SK-N-SH treated with all-trans-retinoic acid at 6 μM for 48 hours (cell line): ENCODE measurements at regions not wholly inside any gene's neighbourhood (a gene's known extent, or its start where the extent isn't known, plus 50 kb on each side); places are given as distances from the start of the nearest gene placed in this dataset.

ENCODE experiments used
- ATAC-seq: fragments of 200-7000 bp; cut with Tn5 transposase; 3 replicates; pipeline ENCODE4 v1.9.1; 2020; ENCODE audit warnings: mild to moderate bottlenecking, moderate library complexity
- ARNTL ChIP-seq: fragments of 450-650 bp; formaldehyde crosslinking; IDR thresholded peaks from 2 replicates; pipeline ENCODE4 v1.5.0; 2020; ENCODE audit warnings: low read depth, mild to moderate bottlenecking, moderate library complexity, borderline replicate concordance
- CREB5 ChIP-seq: fragments of 250-450 bp; sonication (Bioruptor Pico); IDR thresholded peaks from 2 replicates; pipeline ENCODE4 v1.5.1; 2020; ENCODE audit warnings: low read depth, mild to moderate bottlenecking, moderate library complexity
- CSDC2 ChIP-seq: fragments of 250-450 bp; sonication (Bioruptor Pico); IDR thresholded peaks from 2 replicates; pipeline ENCODE4 v1.5.0; 2020; ENCODE audit warnings: mild to moderate bottlenecking, moderate library complexity
- CSRNP3 ChIP-seq: fragments of 250-450 bp; sonication (Bioruptor Pico); IDR thresholded peaks from 2 replicates; pipeline ENCODE4 v1.5.1; 2021; ENCODE audit warnings: mild to moderate bottlenecking, moderate library complexity
- ESRRG ChIP-seq: fragments of 250-450 bp; sonication (Bioruptor Pico); IDR thresholded peaks from 2 replicates; pipeline ENCODE4 v1.6.1; 2021; ENCODE audit warnings: mild to moderate bottlenecking
- GLIS3 ChIP-seq: fragments of 250-450 bp; sonication (Bioruptor Pico); IDR thresholded peaks from 2 replicates; pipeline ENCODE4 v1.5.0; 2020; ENCODE audit warnings: mild to moderate bottlenecking, moderate library complexity
- ISL1 ChIP-seq: fragments of 250-450 bp; sonication (Bioruptor Pico); IDR thresholded peaks from 2 replicates; pipeline ENCODE4 v2.1.2; 2022; ENCODE audit warnings: mild to moderate bottlenecking, moderate library complexity
- OSR1 ChIP-seq: fragments of 250-450 bp; sonication (Bioruptor Pico); IDR thresholded peaks from 2 replicates; pipeline ENCODE4 v1.8.0; 2022; ENCODE audit warnings: moderate library complexity, mild to moderate bottlenecking, inconsistent platforms
- PPARA ChIP-seq: fragments of 250-450 bp; sonication (Bioruptor Pico); IDR thresholded peaks from 2 replicates; pipeline ENCODE4 v1.5.0; 2020; ENCODE audit warnings: mild to moderate bottlenecking, borderline replicate concordance
- RARB ChIP-seq: fragments of 250-450 bp; sonication (Bioruptor Pico); IDR thresholded peaks from 2 replicates; pipeline ENCODE4 v1.8.0; 2021; ENCODE audit warnings: mild to moderate bottlenecking, moderate library complexity
- TCF4 ChIP-seq: fragments of 250-450 bp; sonication (Bioruptor Pico); IDR thresholded peaks from 2 replicates; pipeline ENCODE4 v1.8.0; 2021; ENCODE audit warnings: mild to moderate bottlenecking, moderate library complexity, borderline replicate concordance
- TSHZ2 ChIP-seq: fragments of 250-450 bp; sonication (Bioruptor Pico); IDR thresholded peaks from 2 replicates; pipeline ENCODE4 v1.5.0; 2020; ENCODE audit warnings: mild to moderate bottlenecking, moderate library complexity
- ZC3H10 ChIP-seq: fragments of 250-450 bp; sonication (Bioruptor Pico); IDR thresholded peaks from 2 replicates; pipeline ENCODE4 v1.5.1; 2021; ENCODE audit warnings: mild to moderate bottlenecking, moderate library complexity
- ZFP3 ChIP-seq: fragments of 250-450 bp; sonication (Bioruptor Pico); IDR thresholded peaks from 2 replicates; pipeline ENCODE4 v1.5.0; 2020; ENCODE audit warnings: mild to moderate bottlenecking, moderate library complexity
- ZFP30 ChIP-seq: fragments of 450-650 bp; formaldehyde crosslinking; IDR thresholded peaks from 2 replicates; pipeline ENCODE4 v1.5.0; 2022; ENCODE audit warnings: mild to moderate bottlenecking, moderate library complexity
- ZNF565 ChIP-seq: fragments of 450-650 bp; formaldehyde crosslinking; conservative IDR thresholded peaks from 2 replicates; pipeline ENCODE4 v1.5.0; 2020; ENCODE audit warnings: low read depth, mild to moderate bottlenecking, moderate library complexity
- ZNF70 ChIP-seq: fragments of 450-650 bp; formaldehyde crosslinking; IDR thresholded peaks from 2 replicates; pipeline ENCODE4 v1.5.0; 2020; ENCODE audit warnings: mild to moderate bottlenecking, moderate library complexity
- ZNF8 ChIP-seq: fragments of 450-650 bp; formaldehyde crosslinking; IDR thresholded peaks from 2 replicates; pipeline ENCODE4 v1.5.0; 2020; ENCODE audit warnings: mild to moderate bottlenecking, moderate library complexity
- TF ChIP-seq, protein P1 (sequence below): fragments of 250-450 bp; sonication (Bioruptor Pico); IDR thresholded peaks from 2 replicates; pipeline ENCODE4 v1.8.0; 2020; ENCODE audit warnings: mild to moderate bottlenecking, moderate library complexity, borderline replicate concordance
- TF ChIP-seq, protein P2 (sequence below): fragments of 250-450 bp; sonication (Bioruptor Pico); IDR thresholded peaks from 2 replicates; pipeline ENCODE4 v1.8.0; 2021; ENCODE audit warnings: low read depth, mild to moderate bottlenecking, moderate library complexity, borderline replicate concordance

DNA sequence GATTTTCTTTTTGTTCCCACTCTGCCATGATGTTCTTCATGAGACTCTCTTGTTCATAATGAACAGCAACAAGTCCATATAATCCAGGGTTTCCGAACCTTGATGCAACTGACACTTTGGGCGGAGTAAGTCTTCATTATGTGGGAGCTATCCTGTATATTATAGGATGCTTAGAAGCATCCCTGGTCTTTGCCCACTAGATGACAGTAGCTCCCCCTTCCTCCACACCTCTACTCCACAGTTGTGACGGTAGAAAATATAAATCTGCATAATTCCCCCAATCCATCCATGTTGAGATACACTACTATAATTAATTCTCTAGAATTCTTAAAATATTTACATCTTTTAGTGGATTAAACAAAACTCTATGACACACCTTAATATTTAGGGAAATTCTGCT, 482.2 kb upstream of the CELF4 start:
- no peak for ATAC-seq
- TF ChIP-seq ZNF70 (CRISPR knock-in tag): no peak

DNA sequence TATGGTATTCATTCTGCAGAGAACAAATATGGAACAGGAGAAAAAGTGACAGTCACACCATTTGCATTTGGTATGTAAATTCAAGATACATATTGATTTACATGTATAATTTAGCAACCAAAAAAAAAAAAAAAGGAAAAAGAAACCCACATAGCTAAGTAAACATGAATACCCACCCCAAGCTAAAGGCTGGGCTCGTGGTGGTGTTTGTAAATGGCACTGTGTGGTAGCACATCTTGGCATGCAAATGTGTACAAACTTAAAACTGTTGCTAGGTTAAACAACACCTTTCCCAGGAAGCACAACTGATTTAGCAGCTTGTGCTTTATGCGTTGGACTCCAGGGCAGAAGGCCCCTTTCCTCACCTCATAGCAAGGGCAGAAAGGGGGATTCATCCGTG, 481.1 kb upstream of the CELF4 start:
- no peak for ATAC-seq
- TF ChIP-seq GLIS3 (CRISPR knock-in tag) (no peak), TSHZ2 (CRISPR knock-in tag) (no peak), OSR1 (CRISPR knock-in tag) (no peak), ARNTL (CRISPR knock-in tag) (no peak), CSDC2 (CRISPR knock-in tag) (no peak), ZNF70 (CRISPR knock-in tag) (no peak), ISL1 (CRISPR knock-in tag) (no peak), TCF4 (CRISPR knock-in tag) (no peak), ESRRG (CRISPR knock-in tag) (no peak), PPARA (CRISPR knock-in tag) (no peak), ZFP3 (CRISPR knock-in tag) (no peak), ZC3H10 (CRISPR knock-in tag) (no peak), CREB5 (CRISPR knock-in tag) (no peak), ZNF565 (no peak), RARB (CRISPR knock-in tag) (no peak), ZFP30 (CRISPR knock-in tag) (no peak), ZNF8 (no peak)
- TF ChIP-seq, protein P1, sequence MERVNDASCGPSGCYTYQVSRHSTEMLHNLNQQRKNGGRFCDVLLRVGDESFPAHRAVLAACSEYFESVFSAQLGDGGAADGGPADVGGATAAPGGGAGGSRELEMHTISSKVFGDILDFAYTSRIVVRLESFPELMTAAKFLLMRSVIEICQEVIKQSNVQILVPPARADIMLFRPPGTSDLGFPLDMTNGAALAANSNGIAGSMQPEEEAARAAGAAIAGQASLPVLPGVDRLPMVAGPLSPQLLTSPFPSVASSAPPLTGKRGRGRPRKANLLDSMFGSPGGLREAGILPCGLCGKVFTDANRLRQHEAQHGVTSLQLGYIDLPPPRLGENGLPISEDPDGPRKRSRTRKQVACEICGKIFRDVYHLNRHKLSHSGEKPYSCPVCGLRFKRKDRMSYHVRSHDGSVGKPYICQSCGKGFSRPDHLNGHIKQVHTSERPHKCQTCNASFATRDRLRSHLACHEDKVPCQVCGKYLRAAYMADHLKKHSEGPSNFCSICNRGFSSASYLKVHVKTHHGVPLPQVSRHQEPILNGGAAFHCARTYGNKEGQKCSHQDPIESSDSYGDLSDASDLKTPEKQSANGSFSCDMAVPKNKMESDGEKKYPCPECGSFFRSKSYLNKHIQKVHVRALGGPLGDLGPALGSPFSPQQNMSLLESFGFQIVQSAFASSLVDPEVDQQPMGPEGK (CRISPR knock-in tag): no peak
- TF ChIP-seq, protein P2, sequence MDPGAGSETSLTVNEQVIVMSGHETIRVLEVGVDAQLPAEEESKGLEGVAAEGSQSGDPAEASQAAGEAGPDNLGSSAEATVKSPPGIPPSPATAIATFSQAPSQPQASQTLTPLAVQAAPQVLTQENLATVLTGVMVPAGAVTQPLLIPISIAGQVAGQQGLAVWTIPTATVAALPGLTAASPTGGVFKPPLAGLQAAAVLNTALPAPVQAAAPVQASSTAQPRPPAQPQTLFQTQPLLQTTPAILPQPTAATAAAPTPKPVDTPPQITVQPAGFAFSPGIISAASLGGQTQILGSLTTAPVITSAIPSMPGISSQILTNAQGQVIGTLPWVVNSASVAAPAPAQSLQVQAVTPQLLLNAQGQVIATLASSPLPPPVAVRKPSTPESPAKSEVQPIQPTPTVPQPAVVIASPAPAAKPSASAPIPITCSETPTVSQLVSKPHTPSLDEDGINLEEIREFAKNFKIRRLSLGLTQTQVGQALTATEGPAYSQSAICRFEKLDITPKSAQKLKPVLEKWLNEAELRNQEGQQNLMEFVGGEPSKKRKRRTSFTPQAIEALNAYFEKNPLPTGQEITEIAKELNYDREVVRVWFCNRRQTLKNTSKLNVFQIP (CRISPR knock-in tag): no peak

GRCh38 chr18:38045845-38046244, 480.2 kb upstream of the CELF4 start:
- ATAC-seq: no peak
- no peak for TF ChIP-seq OSR1 (CRISPR knock-in tag)
- TF ChIP-seq ESRRG (CRISPR knock-in tag): no peak
- TF ChIP-seq PPARA (CRISPR knock-in tag): no peak
- no peak for TF ChIP-seq ZNF70 (CRISPR knock-in tag)
- no peak for TF ChIP-seq ISL1 (CRISPR knock-in tag)
- no peak for TF ChIP-seq CSRNP3 (CRISPR knock-in tag)
- TF ChIP-seq ZC3H10 (CRISPR knock-in tag): no peak
- TF ChIP-seq CREB5 (CRISPR knock-in tag): no peak
- TF ChIP-seq, protein P1 (CRISPR knock-in tag): no peak
